ENCODE measurements at regions not wholly inside any gene's neighbourhood (a gene's known extent, or its start where the extent isn't known, plus 50 kb on each side); places are given as distances from the start of the nearest gene placed in this dataset.

- Histone ChIP-seq H3K36me3 (no peaks in the 10 kb centered on the region), H3K9me3 (peaks cover 0 to 17% (median 2%) of the 10 kb centered on the region in 4 donors), H3K4me3 (no peak overlapping the region), H3K4me1 (no peaks in the 10 kb centered on the region), H3K27ac (no peak overlapping the region), H3K27me3 (no peaks in the 10 kb centered on the region)
- WGBS, 2 donors, result 2 to 44% methylated on average over 1 of the region's 1 CpG
- intact Hi-C loops (cut with DNase I), result no loop called here
- no peak for TF ChIP-seq POLR2A (IDR thresholded peaks at IDR 0.05)
- TF ChIP-seq POLR2AphosphoS5 (IDR thresholded peaks at IDR 0.05), result no peak
- TF ChIP-seq EP300 (IDR thresholded peaks at IDR 0.05), result no peak
- no peak for TF ChIP-seq CTCF (IDR thresholded peaks at IDR 0.05)
- no peak for DNase-seq
Measured at GRCh38 chr11:129655247-129655832, 160.3 kb upstream of the TMEM45B start.

GRCh38 chr11:129657866-129658525, 157.7 kb upstream of the TMEM45B start:
- no peak for DNase-seq
- Histone ChIP-seq H3K27ac (no peak overlapping the region), H3K36me3 (no peaks in the 10 kb centered on the region), H3K4me1 (no peaks in the 10 kb centered on the region), H3K4me3 (no peak overlapping the region), H3K9me3 (peaks cover 0 to 17% (median 2%) of the 10 kb centered on the region in 4 donors), H3K27me3 (no peaks in the 10 kb centered on the region)
- no peak for TF ChIP-seq EP300 (IDR thresholded peaks at IDR 0.05)
- TF ChIP-seq POLR2AphosphoS5 (IDR thresholded peaks at IDR 0.05), result no peak
- TF ChIP-seq CTCF (IDR thresholded peaks at IDR 0.05), result no peak
- TF ChIP-seq POLR2A (IDR thresholded peaks at IDR 0.05), result no peak
- intact Hi-C loops (cut with DNase I), result no loop called here
- WGBS, 2 donors, result 66 to 80% methylated on average over 9 of the region's 9 CpGs

- Histone ChIP-seq H3K36me3 (no peaks in the 10 kb centered on the region), H3K4me3 (no peak overlapping the region), H3K27ac (no peak overlapping the region), H3K4me1 (no peaks in the 10 kb centered on the region), H3K27me3 (no peaks in the 10 kb centered on the region), H3K9me3 (peaks cover 0 to 17% (median 2%) of the 10 kb centered on the region in 4 donors)
- TF ChIP-seq POLR2AphosphoS5 (IDR thresholded peaks at IDR 0.05), result no peak
- intact Hi-C loops (cut with DNase I), result no loop called here
- DNase-seq, result no peak
- WGBS, 2 donors, result 72 to 79% methylated on average over 7 of the region's 7 CpGs
Measured at GRCh38 chr11:129658526-129658867, 157.2 kb upstream of the TMEM45B start.

- Histone ChIP-seq H3K9me3 (no peaks in the 10 kb centered on the region), H3K27ac (no peak overlapping the region), H3K4me1 (no peaks in the 10 kb centered on the region), H3K36me3 (no peaks in the 10 kb centered on the region), H3K27me3 (peaks cover 0 to 2% (median 0%) of the 10 kb centered on the region in 3 donors), H3K4me3 (no peak overlapping the region)
- WGBS, 2 donors, result 19 to 46% methylated on average over 3 of the region's 3 CpGs
- TF ChIP-seq POLR2A (IDR thresholded peaks at IDR 0.05) (no peak), POLR2AphosphoS5 (IDR thresholded peaks at IDR 0.05) (no peak), CTCF (IDR thresholded peaks at IDR 0.05) (no peak), EP300 (IDR thresholded peaks at IDR 0.05) (no peak)
- DNase-seq, result no peak
- intact Hi-C loops (cut with DNase I), result no loop called here
Measured at GRCh38 chr11:129680907-129681306, 134.7 kb upstream of the TMEM45B start.

GRCh38 chr11:129681344-129682114, 134.1 kb upstream of the TMEM45B start:
- peaks cover 0 to 2% (median 0%) of the 10 kb centered on the region in 3 donors for H3K27me3 ChIP-seq
- no peaks in the 10 kb centered on the region for H3K9me3 ChIP-seq
- H3K36me3 ChIP-seq, result no peaks in the 10 kb centered on the region
- intact Hi-C loops (cut with DNase I), result no loop called here
- 78 to 83% methylated on average over 12 of the region's 12 CpGs for WGBS, 2 donors
- H3K4me3 ChIP-seq, result no peak overlapping the region
- DNase-seq, result no peak
- H3K27ac ChIP-seq, result no peak overlapping the region
- no peaks in the 10 kb centered on the region for H3K4me1 ChIP-seq
- TF ChIP-seq POLR2AphosphoS5 (IDR thresholded peaks at IDR 0.05) (no peak), EP300 (IDR thresholded peaks at IDR 0.05) (no peak)

Measured in sigmoid colon (tissue), 6 donors.